ENCODE measurements at regions not wholly inside any gene's neighbourhood (a gene's known extent, or its start where the extent isn't known, plus 50 kb on each side); places are given as distances from the start of the nearest gene placed in this dataset.

GRCh38 chr5:110225949-110226348 lies 500.5 kb downstream of the TMEM232 start:
- no peak overlapping the region for H3K27ac ChIP-seq (ENCODE audit: insufficient read depth, low read depth, low read length)

GRCh38 chr5:110239786-110240185 lies 486.7 kb downstream of the TMEM232 start:
- Histone ChIP-seq H3K9ac (replicated peaks; ENCODE audit: extremely low read depth, insufficient read depth, low read length) (no peak overlapping the region), H3K9me3 (replicated peaks; ENCODE audit: control insufficient read depth, insufficient read depth, low read length) (no peaks in the 10 kb centered on the region), H3K4me2 (ENCODE audit: insufficient read depth, low read length) (no peak overlapping the region), H3K79me2 (ENCODE audit: control insufficient read depth, insufficient read depth, low read length) (no peaks in the 10 kb centered on the region), H3K27ac (ENCODE audit: insufficient read depth, low read depth, low read length) (no peak overlapping the region), H4K20me1 (replicated peaks; ENCODE audit: control insufficient read depth, extremely low read depth, insufficient read depth, low read length) (no peaks in the 10 kb centered on the region), H3K9me1 (replicated peaks; ENCODE audit: control insufficient read depth, extremely low read depth, insufficient read depth, low read length) (no peaks in the 10 kb centered on the region), H2AFZ (ENCODE audit: low read depth, low read length) (no peak overlapping the region), H3K4me3 (replicated peaks in 1 of 3; ENCODE audit: insufficient read depth in 1 of 3, low read depth in 1 of 3, low read length in 3 of 3) (no peak overlapping the region), H3K36me3 (ENCODE audit: control insufficient read depth in 2 of 2, extremely low read depth in 1 of 2, insufficient read depth in 2 of 2, low read length in 2 of 2) (no peaks in the 10 kb centered on the region), H3K27me3 (ENCODE audit: control insufficient read depth in 2 of 2, insufficient read depth in 2 of 2, low read length in 2 of 2) (no peaks in the 10 kb centered on the region), H3K4me1 (ENCODE audit: control insufficient read depth, extremely low read depth, insufficient read depth, low read length) (no peaks in the 10 kb centered on the region)
- no peak for DNase-seq (ENCODE audit: low read depth, low spot score)
- POLR2A ChIA-PET = no interaction called here
- TF ChIP-seq MAX (IDR thresholded peaks at IDR 0.05; ENCODE audit: insufficient read depth, insufficient read length) (no peak), CTCF (IDR thresholded peaks at IDR 0.05; ENCODE audit: extremely low read depth in 1 of 2, insufficient read depth in 1 of 2, low read depth in 1 of 2, low read length in 2 of 2) (no peak), GATA2 (IDR thresholded peaks at IDR 0.05; ENCODE audit: insufficient read depth, insufficient read length, low read depth, low read length) (no peak), POLR2AphosphoS5 (IDR thresholded peaks at IDR 0.05; ENCODE audit: insufficient read depth, low read depth, low read length) (no peak), MYC (IDR thresholded peaks at IDR 0.05; ENCODE audit: low read depth, low read length) (no peak), EZH2 (IDR thresholded peaks at IDR 0.05; ENCODE audit: borderline replicate concordance, low read depth, low read length, severe bottlenecking) (no peak), POLR2A (IDR thresholded peaks at IDR 0.05; ENCODE audit: low read depth, low read length) (no peak), FOS (IDR thresholded peaks at IDR 0.05; ENCODE audit: borderline replicate concordance, insufficient read depth, low read length) (no peak), JUN (IDR thresholded peaks at IDR 0.05; ENCODE audit: borderline replicate concordance, insufficient read depth, insufficient read length, low read depth) (no peak)
- intact Hi-C loops (cut with micrococcal nuclease) = no loop called here
- dilution Hi-C loops (cut with MboI; ENCODE audit: extremely low pct_ligation_motif_present, low sequenced_read_pairs) = no loop called here
- CTCF ChIA-PET = no interaction called here
- BruUV-seq (replicated peaks) = no TSS peak
- no peak for FAIRE-seq

More at GRCh38 chr5:110225949-110226348, 500.5 kb downstream of the TMEM232 start:
- H3K4me2 ChIP-seq (ENCODE audit: insufficient read depth, low read length) = no peak overlapping the region
- H4K20me1 ChIP-seq (replicated peaks; ENCODE audit: control insufficient read depth, extremely low read depth, insufficient read depth, low read length) = no peaks in the 10 kb centered on the region
- dilution Hi-C loops (cut with MboI; ENCODE audit: extremely low pct_ligation_motif_present, low sequenced_read_pairs) (no loop called here), intact Hi-C loops (cut with micrococcal nuclease) (no loop called here)
- H3K4me3 ChIP-seq (replicated peaks in 1 of 3; ENCODE audit: insufficient read depth in 1 of 3, low read depth in 1 of 3, low read length in 3 of 3) = no peak overlapping the region
- no peaks in the 10 kb centered on the region for H3K79me2 ChIP-seq (ENCODE audit: control insufficient read depth, insufficient read depth, low read length)
- no peak for DNase-seq (ENCODE audit: low read depth, low spot score)
- ChIA-PET POLR2A (no interaction called here), CTCF (no interaction called here)
- no peaks in the 10 kb centered on the region for H3K9me1 ChIP-seq (replicated peaks; ENCODE audit: control insufficient read depth, extremely low read depth, insufficient read depth, low read length)
- H3K36me3 ChIP-seq (ENCODE audit: control insufficient read depth in 2 of 2, extremely low read depth in 1 of 2, insufficient read depth in 2 of 2, low read length in 2 of 2) = no peaks in the 10 kb centered on the region
- H2AFZ ChIP-seq (ENCODE audit: low read depth, low read length) = no peak overlapping the region
- no peak for FAIRE-seq
- H3K4me1 ChIP-seq (ENCODE audit: control insufficient read depth, extremely low read depth, insufficient read depth, low read length) = no peaks in the 10 kb centered on the region
- no peaks in the 10 kb centered on the region for H3K27me3 ChIP-seq (ENCODE audit: control insufficient read depth in 2 of 2, insufficient read depth in 2 of 2, low read length in 2 of 2)
- TF ChIP-seq MYC (IDR thresholded peaks at IDR 0.05; ENCODE audit: low read depth, low read length) = no peak
- TF ChIP-seq FOS (IDR thresholded peaks at IDR 0.05; ENCODE audit: borderline replicate concordance, insufficient read depth, low read length) = no peak
- no TSS peak for BruUV-seq (replicated peaks)
- no peak overlapping the region for H3K9ac ChIP-seq (replicated peaks; ENCODE audit: extremely low read depth, insufficient read depth, low read length)
- H3K9me3 ChIP-seq (replicated peaks; ENCODE audit: control insufficient read depth, insufficient read depth, low read length) = peaks cover 6% of the 10 kb centered on the region

All from endothelial cell of umbilical vein (primary cell).